ENCODE measurements at regions not wholly inside any gene's neighbourhood (a gene's known extent, or its start where the extent isn't known, plus 50 kb on each side); places are given as distances from the start of the nearest gene placed in this dataset.

DNA sequence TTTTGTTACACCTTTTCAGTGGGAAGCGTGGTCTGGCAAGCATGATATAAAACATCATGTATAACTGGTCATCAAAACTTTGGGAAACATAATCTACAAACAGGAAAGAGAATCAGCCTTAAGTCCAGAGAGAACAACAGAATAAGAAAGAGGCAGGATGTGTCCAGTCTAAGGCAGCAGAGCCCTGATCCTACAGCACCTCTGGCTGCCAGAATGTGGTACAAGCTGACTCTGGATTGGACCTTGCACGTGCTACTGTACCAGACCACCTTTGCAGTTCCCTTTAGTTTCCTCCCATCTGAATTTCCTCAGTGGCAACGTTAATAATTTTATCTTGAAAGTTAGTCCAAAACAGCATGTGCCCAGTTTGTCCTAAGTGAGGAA is 824.6 kb upstream of the IGFBP3 start:
- no peaks in the 10 kb centered on the region for H3K36me3 Mint-ChIP-seq
- Histone ChIP-seq H3K27me3 (ENCODE audit: insufficient read depth, low read length) (no peaks in the 10 kb centered on the region), H3K4me3 (ENCODE audit: low read length in 2 of 2) (no peak overlapping the region), H3K27ac (ENCODE audit: low read depth, low read length) (no peak overlapping the region), H3K36me3 (ENCODE audit: insufficient read depth, low read length) (no peaks in the 10 kb centered on the region), H3K4me1 (ENCODE audit: insufficient read depth, low read length) (no peaks in the 10 kb centered on the region), H3K9me3 (ENCODE audit: control insufficient read depth in 1 of 2, low read length in 2 of 2) (no peaks in the 10 kb centered on the region)
- H3K27me3 Mint-ChIP-seq, result no peaks in the 10 kb centered on the region
- H3K27ac Mint-ChIP-seq, result no peak overlapping the region
- CTCF ChIA-PET (ENCODE audit: partially characterized antibody), result no interaction called here
- H3K4me3 Mint-ChIP-seq, result no peak overlapping the region
- H3K9me3 Mint-ChIP-seq, result peaks cover 0 to 10% (median 4%) of the 10 kb centered on the region in 8 donors
- H3K4me1 Mint-ChIP-seq, result no peaks in the 10 kb centered on the region
- DNase-seq, result no peak
- POLR2A ChIA-PET (ENCODE audit: partially characterized antibody), result no interaction called here
- intact Hi-C loops (cut with micrococcal nuclease), result no loop called here

DNA sequence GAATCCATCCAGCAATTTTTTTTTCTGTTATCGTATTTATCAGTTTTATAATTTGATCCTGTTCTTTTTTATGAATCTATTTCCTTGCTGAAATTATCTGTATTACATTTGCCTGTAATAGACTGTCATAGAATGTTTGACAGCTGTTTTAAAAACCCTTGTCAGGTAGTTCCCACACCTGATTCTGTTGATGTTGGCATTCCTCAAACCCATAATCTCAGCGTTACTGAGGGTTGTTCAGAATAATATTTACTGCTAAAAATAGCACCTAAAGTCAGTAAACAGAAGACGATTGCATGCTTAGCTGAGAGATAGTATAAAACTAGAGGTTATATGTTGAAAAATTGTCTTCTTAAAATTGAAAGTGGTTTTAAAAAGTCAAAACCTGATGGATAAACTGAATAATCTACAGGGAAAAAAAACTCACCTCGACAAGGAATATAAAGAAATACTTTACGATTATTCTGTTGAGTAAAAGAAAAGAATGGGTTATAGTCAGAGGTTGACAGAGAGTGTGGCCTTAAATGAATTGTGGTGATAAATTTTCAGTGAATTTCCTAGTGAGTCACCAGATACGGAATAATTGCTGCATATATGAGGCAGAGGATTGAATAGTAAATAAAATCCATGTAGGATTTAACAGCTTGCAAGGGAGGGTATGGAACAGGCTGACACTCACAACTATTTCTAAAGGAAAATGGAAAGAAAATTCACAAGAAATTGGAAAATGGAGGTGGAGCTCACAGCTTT is 824.1 kb upstream of the IGFBP3 start:
- Histone ChIP-seq H3K27ac (ENCODE audit: low read depth, low read length) (no peak overlapping the region), H3K9me3 (ENCODE audit: control insufficient read depth in 1 of 2, low read length in 2 of 2) (no peaks in the 10 kb centered on the region), H3K4me1 (ENCODE audit: insufficient read depth, low read length) (no peaks in the 10 kb centered on the region), H3K4me3 (ENCODE audit: low read length in 2 of 2) (no peak overlapping the region), H3K36me3 (ENCODE audit: insufficient read depth, low read length) (no peaks in the 10 kb centered on the region), H3K27me3 (ENCODE audit: insufficient read depth, low read length) (no peaks in the 10 kb centered on the region)
- Mint-ChIP-seq H3K4me3 (no peak overlapping the region), H3K27me3 (no peaks in the 10 kb centered on the region), H3K4me1 (no peaks in the 10 kb centered on the region), H3K36me3 (no peaks in the 10 kb centered on the region), H3K9me3 (peaks cover 0 to 10% (median 4%) of the 10 kb centered on the region in 8 donors), H3K27ac (no peak overlapping the region)
- ChIA-PET CTCF (ENCODE audit: partially characterized antibody) (no interaction called here), POLR2A (ENCODE audit: partially characterized antibody) (no interaction called here)
- intact Hi-C loops (cut with micrococcal nuclease), result no loop called here
- no peak for DNase-seq

DNA sequence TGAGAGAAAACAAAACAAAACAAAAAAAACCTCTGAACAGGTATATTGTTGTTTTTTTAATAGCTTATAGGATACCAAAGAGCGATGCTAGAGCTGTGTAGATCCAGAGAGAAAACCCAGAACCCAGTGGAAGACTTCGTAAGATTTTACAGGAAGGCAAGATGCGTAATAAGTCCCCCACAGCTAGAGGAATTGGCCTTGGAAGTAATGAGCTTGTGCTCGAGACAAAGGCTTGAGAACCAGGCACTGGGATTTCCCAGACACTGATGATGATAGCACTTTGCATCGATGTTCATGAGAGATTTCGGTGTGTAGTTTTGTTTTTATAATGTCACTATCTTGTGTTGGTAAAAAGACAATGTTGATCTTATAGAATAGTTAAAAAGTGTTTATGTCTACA is 821.5 kb upstream of the IGFBP3 start:
- intact Hi-C loops (cut with micrococcal nuclease), result no loop called here
- DNase-seq, result no peak
- no peaks in the 10 kb centered on the region for H3K36me3 ChIP-seq (ENCODE audit: insufficient read depth, low read length)
- Mint-ChIP-seq H3K4me1 (no peaks in the 10 kb centered on the region), H3K27ac (no peak overlapping the region), H3K4me3 (no peak overlapping the region), H3K27me3 (no peaks in the 10 kb centered on the region), H3K36me3 (no peaks in the 10 kb centered on the region), H3K9me3 (peaks cover 0 to 4% (median 3%) of the 10 kb centered on the region in 8 donors)
- no peak overlapping the region for H3K4me3 ChIP-seq (ENCODE audit: low read length in 2 of 2)
- H3K27ac ChIP-seq (ENCODE audit: low read depth, low read length), result no peak overlapping the region
- ChIA-PET POLR2A (ENCODE audit: partially characterized antibody) (no interaction called here), CTCF (ENCODE audit: partially characterized antibody) (no interaction called here)
- no peaks in the 10 kb centered on the region for H3K4me1 ChIP-seq (ENCODE audit: insufficient read depth, low read length)
- H3K27me3 ChIP-seq (ENCODE audit: insufficient read depth, low read length), result no peaks in the 10 kb centered on the region
- no peaks in the 10 kb centered on the region for H3K9me3 ChIP-seq (ENCODE audit: control insufficient read depth in 1 of 2, low read length in 2 of 2)

DNA sequence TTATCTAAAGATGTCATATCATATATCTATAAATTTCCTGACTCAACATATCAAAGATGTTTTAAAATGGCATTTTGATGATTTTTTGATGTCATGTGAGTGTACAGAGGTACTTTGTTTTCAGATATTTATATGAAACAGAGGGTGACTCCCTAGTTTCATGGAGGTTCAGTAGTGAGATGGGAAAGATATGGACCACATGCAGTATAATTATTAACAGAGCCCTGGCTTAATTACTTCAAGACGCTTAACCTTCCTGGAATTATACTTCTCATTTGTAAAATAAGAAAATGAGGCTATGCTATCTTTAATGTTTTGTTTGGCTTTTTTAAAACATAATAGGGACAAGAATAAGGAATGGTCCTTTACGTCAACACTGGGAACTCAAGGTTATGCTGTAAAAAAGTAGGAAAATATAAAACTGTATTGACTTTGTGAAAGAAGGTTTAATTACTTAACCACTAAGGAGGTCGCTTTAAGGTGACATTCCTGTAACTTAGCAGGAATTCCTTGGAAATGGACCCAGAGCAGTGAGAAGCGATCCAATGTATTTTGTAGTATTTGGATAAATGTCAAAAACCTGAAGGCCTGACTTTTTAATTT is 821.0 kb upstream of the IGFBP3 start:
- no peak overlapping the region for H3K27ac Mint-ChIP-seq
- ChIA-PET POLR2A (ENCODE audit: partially characterized antibody) (no interaction called here), CTCF (ENCODE audit: partially characterized antibody) (no interaction called here)
- intact Hi-C loops (cut with micrococcal nuclease), result no loop called here
- no peaks in the 10 kb centered on the region for H3K27me3 ChIP-seq (ENCODE audit: insufficient read depth, low read length)
- DNase-seq, result no peak
- no peaks in the 10 kb centered on the region for H3K4me1 Mint-ChIP-seq
- H3K27me3 Mint-ChIP-seq, result no peaks in the 10 kb centered on the region
- H3K27ac ChIP-seq (ENCODE audit: low read depth, low read length), result no peak overlapping the region
- no peaks in the 10 kb centered on the region for H3K36me3 Mint-ChIP-seq
- H3K36me3 ChIP-seq (ENCODE audit: insufficient read depth, low read length), result no peaks in the 10 kb centered on the region
- H3K4me3 Mint-ChIP-seq, result no peak overlapping the region
- no peaks in the 10 kb centered on the region for H3K4me1 ChIP-seq (ENCODE audit: insufficient read depth, low read length)
- no peaks in the 10 kb centered on the region for H3K9me3 ChIP-seq (ENCODE audit: control insufficient read depth in 1 of 2, low read length in 2 of 2)
- H3K9me3 Mint-ChIP-seq, result peaks cover 0 to 4% (median 3%) of the 10 kb centered on the region in 8 donors
- no peak overlapping the region for H3K4me3 ChIP-seq (ENCODE audit: low read length in 2 of 2)

DNA sequence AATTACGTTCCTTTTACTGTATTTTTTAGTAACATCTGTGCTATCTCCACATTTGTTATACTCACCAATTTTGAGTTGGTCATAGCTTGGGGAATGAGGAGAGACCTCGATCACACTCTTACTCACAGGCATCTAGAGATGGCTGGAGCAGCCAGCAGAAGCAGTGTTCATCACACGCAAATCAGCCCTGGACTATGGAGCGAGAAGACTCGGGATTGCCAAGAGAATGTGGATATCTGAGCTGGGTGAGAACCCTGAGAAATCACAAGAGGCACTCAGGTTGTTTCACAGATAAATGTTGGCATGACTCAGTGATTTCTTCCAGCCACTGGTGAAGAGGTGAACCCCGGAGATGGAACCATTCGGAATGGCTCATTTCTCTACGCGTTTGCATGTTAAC is 820.1 kb upstream of the IGFBP3 start:
- Histone ChIP-seq H3K36me3 (ENCODE audit: insufficient read depth, low read length) (no peaks in the 10 kb centered on the region), H3K9me3 (ENCODE audit: control insufficient read depth in 1 of 2, low read length in 2 of 2) (no peaks in the 10 kb centered on the region), H3K27me3 (ENCODE audit: insufficient read depth, low read length) (no peaks in the 10 kb centered on the region), H3K4me1 (ENCODE audit: insufficient read depth, low read length) (no peaks in the 10 kb centered on the region), H3K27ac (ENCODE audit: low read depth, low read length) (no peak overlapping the region), H3K4me3 (ENCODE audit: low read length in 2 of 2) (no peak overlapping the region)
- intact Hi-C loops (cut with micrococcal nuclease), result no loop called here
- Mint-ChIP-seq H3K9me3 (peaks cover 0 to 4% (median 2%) of the 10 kb centered on the region in 8 donors), H3K36me3 (no peaks in the 10 kb centered on the region), H3K4me1 (no peaks in the 10 kb centered on the region), H3K4me3 (no peak overlapping the region), H3K27me3 (no peaks in the 10 kb centered on the region), H3K27ac (no peak overlapping the region)
- CTCF ChIA-PET (ENCODE audit: partially characterized antibody), result no interaction called here
- POLR2A ChIA-PET (ENCODE audit: partially characterized antibody), result no interaction called here
- no peak for DNase-seq

DNA sequence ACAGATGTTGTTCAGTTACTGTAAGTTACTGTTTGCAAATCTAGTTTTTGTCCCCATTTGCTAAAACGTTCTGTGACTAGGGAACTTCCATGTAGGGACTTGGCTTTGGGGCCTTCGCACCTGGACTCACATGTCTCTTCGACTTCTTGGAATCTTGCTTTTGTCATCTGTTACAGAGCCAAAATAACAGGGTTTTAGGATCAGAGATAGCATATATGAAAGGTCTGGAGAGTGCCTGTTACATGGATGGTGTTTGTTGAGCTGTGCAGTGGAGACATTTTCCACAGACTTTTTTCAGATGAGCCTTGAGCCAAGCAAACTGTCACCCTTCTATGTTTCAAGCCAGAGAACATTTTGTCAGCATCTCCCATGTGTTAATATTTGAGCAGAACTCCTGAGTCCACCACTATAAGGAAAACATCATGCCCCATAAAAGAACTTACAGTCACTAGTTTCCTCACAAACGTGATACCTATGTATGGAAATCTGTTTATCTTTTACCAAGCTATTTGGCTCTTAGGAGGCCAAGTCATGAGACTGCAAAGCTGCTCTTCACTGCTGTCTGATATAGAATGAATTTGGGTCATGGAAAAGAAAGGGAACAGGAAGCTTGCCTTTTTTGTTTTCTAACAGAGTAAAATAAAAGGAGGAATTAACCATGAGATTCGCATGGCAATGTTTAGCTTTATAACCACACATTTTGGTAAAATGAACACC is 818.6 kb upstream of the IGFBP3 start:
- intact Hi-C loops (cut with micrococcal nuclease), result no loop called here
- no peak overlapping the region for H3K4me3 Mint-ChIP-seq
- POLR2A ChIA-PET (ENCODE audit: partially characterized antibody), result no interaction called here
- no peaks in the 10 kb centered on the region for H3K27me3 Mint-ChIP-seq
- no peaks in the 10 kb centered on the region for H3K36me3 ChIP-seq (ENCODE audit: insufficient read depth, low read length)
- no peak for DNase-seq
- no peaks in the 10 kb centered on the region for H3K27me3 ChIP-seq (ENCODE audit: insufficient read depth, low read length)
- no peak overlapping the region for H3K4me3 ChIP-seq (ENCODE audit: low read length in 2 of 2)
- no peaks in the 10 kb centered on the region for H3K36me3 Mint-ChIP-seq
- H3K4me1 Mint-ChIP-seq, result no peaks in the 10 kb centered on the region
- H3K27ac Mint-ChIP-seq, result no peak overlapping the region
- no peak overlapping the region for H3K27ac ChIP-seq (ENCODE audit: low read depth, low read length)
- CTCF ChIA-PET (ENCODE audit: partially characterized antibody), result no interaction called here
- H3K9me3 Mint-ChIP-seq, result peaks cover 0 to 12% (median 2%) of the 10 kb centered on the region in 8 donors
- no peaks in the 10 kb centered on the region for H3K9me3 ChIP-seq (ENCODE audit: control insufficient read depth in 1 of 2, low read length in 2 of 2)
- H3K4me1 ChIP-seq (ENCODE audit: insufficient read depth, low read length), result no peaks in the 10 kb centered on the region

DNA sequence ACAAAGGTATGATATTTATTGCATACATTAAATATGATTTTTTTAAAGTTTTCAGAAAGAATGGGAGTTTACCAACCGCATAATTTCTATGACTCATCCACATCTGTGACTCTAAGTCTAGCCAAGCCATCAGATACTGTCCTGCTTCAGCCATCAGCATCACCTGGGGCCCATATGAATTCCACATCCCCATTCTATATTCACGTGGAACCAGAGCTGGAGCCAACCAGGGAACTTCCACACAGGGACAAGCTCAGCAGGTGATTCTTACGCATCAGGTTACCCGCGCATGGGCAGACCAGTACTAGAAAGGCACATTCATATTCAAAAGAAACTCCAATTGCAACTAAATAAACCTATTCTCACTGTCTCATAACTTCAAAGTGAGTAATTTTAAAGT is 817.7 kb upstream of the IGFBP3 start:
- intact Hi-C loops (cut with micrococcal nuclease), result no loop called here
- H3K4me1 ChIP-seq (ENCODE audit: insufficient read depth, low read length), result no peaks in the 10 kb centered on the region
- Mint-ChIP-seq H3K4me1 (no peaks in the 10 kb centered on the region), H3K36me3 (no peaks in the 10 kb centered on the region), H3K27me3 (no peaks in the 10 kb centered on the region), H3K9me3 (peaks cover 0 to 14% (median 3%) of the 10 kb centered on the region in 8 donors), H3K27ac (no peak overlapping the region), H3K4me3 (no peak overlapping the region)
- ChIA-PET POLR2A (ENCODE audit: partially characterized antibody) (no interaction called here), CTCF (ENCODE audit: partially characterized antibody) (no interaction called here)
- no peak overlapping the region for H3K27ac ChIP-seq (ENCODE audit: low read depth, low read length)
- DNase-seq, result no peak
- no peaks in the 10 kb centered on the region for H3K36me3 ChIP-seq (ENCODE audit: insufficient read depth, low read length)
- no peak overlapping the region for H3K4me3 ChIP-seq (ENCODE audit: low read length in 2 of 2)
- no peaks in the 10 kb centered on the region for H3K27me3 ChIP-seq (ENCODE audit: insufficient read depth, low read length)
- no peaks in the 10 kb centered on the region for H3K9me3 ChIP-seq (ENCODE audit: control insufficient read depth in 1 of 2, low read length in 2 of 2)
